HG03432 (cell line): ENCODE measurements at regions not wholly inside any gene's neighbourhood (a gene's known extent, or its start where the extent isn't known, plus 50 kb on each side); places are given as distances from the start of the nearest gene placed in this dataset.

Experiments used
- ATAC-seq: cut with Tn5 transposase; IDR thresholded peaks from one replicate; pipeline ENCODE4 v1.9.1; 2021; ENCODE audit warnings: mild to moderate bottlenecking, moderate library complexity; ENCODE audit not compliant: unreplicated experiment

DNA sequence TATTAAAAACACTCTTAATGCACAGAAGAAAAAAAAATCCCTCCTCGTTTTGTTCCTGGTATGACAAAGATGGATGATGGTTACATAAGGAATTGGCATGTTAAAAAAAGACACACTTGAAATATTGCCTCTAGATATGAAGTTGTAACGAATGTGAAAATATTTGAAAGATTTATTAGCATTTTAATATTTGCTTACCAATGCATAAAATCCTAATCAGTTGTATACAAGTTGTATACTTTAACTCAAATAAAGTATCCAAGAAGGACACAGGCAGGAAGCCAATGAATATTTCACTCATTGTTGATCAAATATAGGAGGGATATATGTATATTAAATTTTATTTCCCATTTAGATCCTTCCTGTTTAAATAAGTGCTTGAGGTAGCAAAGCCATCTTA, 850.8 kb upstream of the RBFOX1 start:
- no peak for ATAC-seq

- ATAC-seq: no peak
Observed at GRCh38 chr16:6453742-6454141, 878.9 kb upstream of the RBFOX1 start.

- ATAC-seq: no peak
Observed at GRCh38 chr16:6447021-6447790, 885.4 kb upstream of the RBFOX1 start.

GRCh38 chr16:6446370-6446769, 886.3 kb upstream of the RBFOX1 start:
- ATAC-seq: no peak

DNA sequence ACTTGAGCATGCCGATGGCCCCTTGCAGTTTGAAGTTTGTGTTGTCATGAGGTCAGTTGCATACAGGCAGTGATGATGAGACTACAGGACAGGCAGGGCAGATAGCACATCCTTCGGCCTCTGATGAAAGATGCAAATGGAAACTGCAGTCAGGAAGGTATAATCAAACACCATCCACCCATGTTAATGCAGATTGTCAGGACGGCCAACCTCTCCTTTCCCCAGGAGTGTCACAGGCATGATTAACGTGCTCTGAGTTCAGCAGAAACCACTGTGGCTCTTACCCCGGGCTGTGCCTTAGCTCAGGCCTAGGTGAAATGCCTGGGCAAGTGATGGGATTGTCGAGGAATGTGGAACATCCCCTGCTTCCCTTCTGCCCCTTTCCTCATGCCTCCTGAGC, 893.5 kb upstream of the RBFOX1 start:
- no peak for ATAC-seq

DNA sequence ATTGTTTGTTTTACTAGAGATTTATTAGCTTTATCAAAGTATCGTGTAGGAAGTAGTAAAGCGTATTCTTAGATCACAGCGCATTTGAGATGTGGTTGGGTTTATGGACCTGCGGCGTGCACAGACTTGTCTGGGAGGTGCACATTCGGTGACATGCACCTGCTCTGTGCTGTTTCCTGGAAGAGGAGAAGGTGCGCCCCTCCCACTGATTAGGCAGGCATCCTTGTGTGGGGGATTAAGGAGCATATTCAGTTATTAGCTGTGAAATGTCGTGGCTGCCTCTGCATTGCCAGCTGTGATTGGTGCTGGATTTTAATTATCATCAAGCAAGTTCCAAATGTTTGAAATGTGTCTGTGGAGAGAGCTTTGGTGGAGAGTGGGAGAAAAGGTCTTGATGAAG, 903.8 kb upstream of the RBFOX1 start:
- ATAC-seq: no peak

DNA sequence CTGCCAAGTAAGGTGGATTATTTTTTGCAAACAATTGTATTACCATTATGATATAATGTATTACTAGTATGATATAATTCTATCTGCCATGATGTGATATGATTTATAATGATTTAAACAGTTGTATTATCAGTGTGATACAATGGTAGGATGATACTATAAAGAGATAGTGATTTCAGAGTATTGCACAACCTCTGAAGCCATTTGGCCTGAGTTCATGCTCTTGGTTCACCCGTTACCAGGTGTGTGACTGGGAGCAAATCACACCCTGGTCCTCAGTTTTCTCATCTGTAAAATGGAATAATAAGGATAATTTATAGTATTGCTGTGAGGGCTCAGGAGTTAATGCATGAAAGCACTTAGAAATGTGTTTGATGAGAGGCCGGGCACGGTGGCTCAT, 905.0 kb upstream of the RBFOX1 start:
- ATAC-seq: no peak

GRCh38 chr16:6407596-6407995, 925.0 kb upstream of the RBFOX1 start:
- no peak for ATAC-seq

GRCh38 chr16:6406028-6406427, 926.6 kb upstream of the RBFOX1 start:
- ATAC-seq: no peak

DNA sequence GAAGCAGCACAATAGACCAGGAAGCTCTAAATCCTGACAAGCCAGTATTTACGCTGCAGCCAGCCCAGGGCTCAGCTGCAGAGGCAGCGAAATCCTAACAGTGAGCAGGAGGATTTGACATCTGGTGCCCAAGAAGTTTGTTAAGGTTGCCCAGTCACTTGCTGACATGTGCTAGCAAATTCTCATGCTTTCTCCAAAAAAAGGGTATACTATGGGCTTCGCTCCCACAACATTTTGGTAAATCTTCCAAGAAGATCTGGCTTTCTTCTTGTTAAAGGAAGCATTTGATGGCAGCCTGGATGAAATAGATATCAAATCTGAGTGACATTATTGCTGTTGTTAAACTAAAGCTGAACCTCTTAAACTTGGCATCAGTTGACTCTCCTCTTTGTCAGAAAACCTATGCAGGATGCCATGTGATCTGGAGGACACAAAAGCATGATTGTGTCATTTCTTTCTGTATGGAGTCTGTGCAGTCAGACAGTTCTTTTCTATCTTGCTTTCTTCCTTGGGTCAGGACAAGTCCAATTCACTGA, 949.7 kb upstream of the RBFOX1 start:
- ATAC-seq: no peak

DNA sequence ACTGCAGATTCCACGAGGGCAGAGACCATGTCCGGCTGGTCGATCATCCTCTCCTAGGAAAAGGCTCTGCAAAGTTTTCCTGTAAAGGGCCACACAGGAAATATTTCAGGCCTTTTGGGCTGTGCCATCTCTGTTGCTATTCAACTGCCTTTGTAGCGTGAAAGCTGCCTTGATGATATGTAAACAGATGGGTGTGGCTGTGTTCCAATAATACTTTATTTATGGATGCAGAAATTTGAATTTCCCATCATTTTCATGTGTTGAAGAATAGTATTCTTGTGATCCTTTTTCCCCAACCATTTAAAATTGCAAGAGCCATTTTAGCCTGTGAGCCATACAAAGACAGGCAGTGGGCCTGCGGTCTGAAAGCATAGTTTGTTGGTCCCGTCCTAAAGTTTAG, 950.7 kb upstream of the RBFOX1 start:
- ATAC-seq: no peak

GRCh38 chr16:6377956-6378355, 954.7 kb upstream of the RBFOX1 start:
- no peak for ATAC-seq

- ATAC-seq: no peak
Observed at GRCh38 chr16:6375465-6376075, 957.1 kb upstream of the RBFOX1 start.

- ATAC-seq: no peak
Observed at GRCh38 chr16:6374821-6375220, 957.8 kb upstream of the RBFOX1 start.

DNA sequence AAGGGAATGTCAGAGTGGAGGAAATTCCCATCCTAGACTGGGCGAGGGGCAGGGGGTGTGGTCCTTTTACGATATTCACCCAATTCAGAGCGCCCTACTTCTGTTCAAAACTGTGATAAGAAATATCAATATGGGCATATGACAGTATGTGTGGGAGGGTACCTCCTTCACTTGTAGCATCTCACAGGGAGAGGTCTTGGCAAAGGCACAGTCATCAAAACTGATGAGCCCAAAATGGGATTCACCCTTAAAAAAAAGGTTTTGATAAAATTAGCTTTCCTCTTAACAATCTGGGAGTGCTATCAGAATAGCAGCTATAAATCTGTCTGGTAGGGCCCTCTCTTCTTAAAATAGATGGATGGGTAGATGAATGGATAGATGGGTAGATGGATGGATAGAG, 967.8 kb upstream of the RBFOX1 start:
- no peak for ATAC-seq

- ATAC-seq: no peak
Observed at GRCh38 chr16:6363896-6364607, 968.6 kb upstream of the RBFOX1 start.

GRCh38 chr16:6363396-6363795, 969.2 kb upstream of the RBFOX1 start:
- ATAC-seq: no peak

DNA sequence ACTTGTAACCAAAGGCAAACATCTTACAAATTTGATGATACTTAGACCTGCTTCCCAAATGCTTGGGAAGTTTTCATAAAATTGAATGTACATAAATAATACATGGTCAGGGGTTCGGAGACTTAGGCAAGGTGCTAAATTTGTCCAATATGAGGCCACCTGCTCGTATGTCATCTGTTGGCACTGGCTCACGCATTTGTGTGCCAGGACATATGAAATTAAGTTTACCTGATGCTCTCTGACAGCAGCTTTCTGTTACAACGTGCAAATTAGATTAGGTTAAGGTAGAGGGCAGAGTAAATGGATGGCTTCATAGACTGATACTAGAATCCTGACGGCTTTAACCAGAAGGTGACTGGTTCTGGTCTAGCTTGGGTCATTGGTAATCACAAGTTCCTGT, 970.3 kb upstream of the RBFOX1 start:
- ATAC-seq: no peak

DNA sequence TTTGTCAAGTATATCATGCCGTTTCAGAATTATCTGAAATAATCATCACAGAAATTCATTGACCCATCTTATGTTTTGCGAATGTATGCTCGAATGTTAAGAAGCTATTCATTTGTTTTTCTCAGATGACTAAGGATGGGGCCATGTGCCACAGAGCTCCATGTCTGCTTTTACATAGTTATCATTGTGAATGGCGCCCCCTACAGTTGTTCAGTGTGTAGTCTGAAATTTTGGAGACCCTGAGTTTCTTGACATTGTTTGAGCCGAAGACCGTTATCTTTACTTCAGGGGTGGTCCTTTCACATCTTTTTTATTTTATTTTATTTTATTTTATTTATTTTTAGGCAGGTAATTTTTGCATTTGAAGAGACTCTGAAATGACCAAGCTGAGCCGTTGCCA, 972.0 kb upstream of the RBFOX1 start:
- ATAC-seq: no peak

DNA sequence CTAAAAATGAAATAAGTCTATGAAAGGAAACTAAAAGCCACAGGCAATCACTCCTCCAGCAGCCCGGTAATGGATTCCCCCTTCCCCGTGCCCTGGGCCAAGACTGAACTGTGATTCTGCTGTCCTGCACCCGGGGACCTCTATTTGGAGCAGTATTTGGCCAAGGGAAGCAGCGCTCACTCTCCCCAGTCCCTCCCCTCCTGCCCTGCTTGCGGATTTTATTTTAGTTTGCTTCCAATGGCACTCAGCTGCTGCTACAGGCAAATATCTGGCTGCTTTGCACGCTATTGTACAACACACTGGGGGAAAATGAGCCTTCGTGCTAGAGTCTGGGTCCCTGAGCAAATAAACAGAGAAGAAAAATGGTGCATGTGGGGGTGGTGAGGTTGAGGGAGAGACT, 975.7 kb upstream of the RBFOX1 start:
- no peak for ATAC-seq

GRCh38 chr16:6349725-6350124, 982.9 kb upstream of the RBFOX1 start:
- no peak for ATAC-seq

DNA sequence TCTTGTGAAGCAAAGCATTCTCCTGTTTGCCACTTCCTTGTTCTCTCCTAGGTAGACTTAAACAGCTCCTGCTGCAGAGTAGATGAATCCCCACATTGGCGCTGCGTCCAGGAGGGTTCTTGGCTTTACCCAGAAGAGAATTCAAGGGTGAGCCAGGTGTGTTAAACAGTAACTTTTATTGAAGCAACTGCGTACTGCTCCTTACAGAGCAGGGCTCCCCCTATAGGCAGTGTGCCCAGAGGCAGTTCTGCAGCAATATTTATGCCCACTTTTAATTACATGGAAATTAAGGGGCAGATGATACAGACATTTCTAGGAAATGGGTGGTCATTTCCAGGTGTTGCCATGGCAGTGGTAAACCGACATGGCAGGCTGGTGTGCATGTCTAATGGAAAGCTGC, 987.6 kb upstream of the RBFOX1 start:
- ATAC-seq: no peak
